HEK293 (cell line): ENCODE measurements at regions not wholly inside any gene's neighbourhood (a gene's known extent, or its start where the extent isn't known, plus 50 kb on each side); places are given as distances from the start of the nearest gene placed in this dataset.

Source experiments
- CTCF ChIP-seq: fragments of 450-650 bp; formaldehyde crosslinking; IDR thresholded peaks from 2 replicates; pipeline ENCODE4 v1.5.1; 2016; ENCODE audit warnings: missing biosample characterization, missing genetic modification characterization
- HOXD13 ChIP-seq: sonication (generic); formaldehyde crosslinking; IDR thresholded peaks from 2 replicates; pipeline ENCODE4 v1.8.0; 2022; ENCODE audit warnings: missing genetic modification reagents, borderline replicate concordance
- MZF1 ChIP-seq: fragments of 450-650 bp; formaldehyde crosslinking; IDR thresholded peaks from 2 replicates; pipeline ENCODE4 v1.5.1; 2017; ENCODE audit warnings: missing biosample characterization, missing genetic modification characterization, borderline replicate concordance
- TCF7L2 ChIP-seq: IDR thresholded peaks from 2 replicates; pipeline ENCODE4 v1.6.1; 2011; ENCODE audit warnings: low read depth, mild to moderate bottlenecking, inconsistent platforms, low read length, moderate library complexity, borderline replicate concordance
- ZBTB1 ChIP-seq: fragments of 450-650 bp; formaldehyde crosslinking; IDR thresholded peaks from 2 replicates; pipeline ENCODE4 v1.5.1; 2016; ENCODE audit warnings: missing biosample characterization, missing genetic modification characterization
- ZFP69B ChIP-seq: fragments of 450-650 bp; formaldehyde crosslinking; IDR thresholded peaks from 2 replicates; pipeline ENCODE4 v1.5.1; 2016; ENCODE audit warnings: missing biosample characterization, missing genetic modification characterization
- ZNF132 ChIP-seq: fragments of 450-650 bp; formaldehyde crosslinking; IDR thresholded peaks from 2 replicates; pipeline ENCODE4 v1.5.1; 2017; ENCODE audit warnings: missing biosample characterization, missing genetic modification characterization, borderline replicate concordance
- ZNF138 ChIP-seq: fragments of 450-650 bp; formaldehyde crosslinking; IDR thresholded peaks from 2 replicates; pipeline ENCODE4 v1.5.1; 2016; ENCODE audit warnings: missing biosample characterization, missing genetic modification characterization, borderline replicate concordance
- ZNF140 ChIP-seq: fragments of 450-650 bp; formaldehyde crosslinking; IDR thresholded peaks from 2 replicates; pipeline ENCODE4 v1.5.1; 2016; ENCODE audit warnings: missing biosample characterization, missing genetic modification characterization
- ZNF146 ChIP-seq: fragments of 450-650 bp; formaldehyde crosslinking; IDR thresholded peaks from 2 replicates; pipeline ENCODE4 v1.5.1; 2016; ENCODE audit warnings: missing biosample characterization, missing genetic modification characterization
- ZNF416 ChIP-seq: fragments of 450-650 bp; formaldehyde crosslinking; IDR thresholded peaks from 2 replicates; pipeline ENCODE4 v1.5.1; 2016; ENCODE audit warnings: missing biosample characterization, missing genetic modification characterization
- ZNF639 ChIP-seq: fragments of 450-650 bp; formaldehyde crosslinking; IDR thresholded peaks from 2 replicates; pipeline ENCODE4 v1.5.1; 2016; ENCODE audit warnings: missing biosample characterization, missing genetic modification characterization
- ZNF707 ChIP-seq: fragments of 450-650 bp; formaldehyde crosslinking; IDR thresholded peaks from 2 replicates; pipeline ENCODE4 v1.5.1; 2016; ENCODE audit warnings: missing biosample characterization, missing genetic modification characterization
- ZNF76 ChIP-seq: fragments of 450-650 bp; formaldehyde crosslinking; IDR thresholded peaks from 2 replicates; pipeline ENCODE4; 2016; ENCODE audit warnings: low read depth, missing biosample characterization, missing genetic modification characterization, borderline replicate concordance

- TF ChIP-seq CTCF (tag by site-specific recombination) = no peak
- TF ChIP-seq ZNF132 (tag by site-specific recombination) = no peak
- no peak for TF ChIP-seq ZNF138
- no peak for TF ChIP-seq ZNF146
- no peak for TF ChIP-seq HOXD13 (CRISPR knock-in tag)
- no peak for TF ChIP-seq ZNF707
- no peak for TF ChIP-seq TCF7L2
- TF ChIP-seq ZNF140 (tag by site-specific recombination) = no peak
- no peak for TF ChIP-seq ZBTB1
- no peak for TF ChIP-seq ZNF639 (tag by site-specific recombination)
- TF ChIP-seq ZNF76 = no peak
- TF ChIP-seq MZF1 (tag by site-specific recombination) = no peak
- no peak for TF ChIP-seq ZFP69B (tag by site-specific recombination)
- TF ChIP-seq ZNF416 (tag by site-specific recombination) = no peak
Observed at GRCh38 chr4:26093551-26093950, 179.5 kb downstream of the SMIM20 start.
